ENCODE measurements at regions not wholly inside any gene's neighbourhood (a gene's known extent, or its start where the extent isn't known, plus 50 kb on each side); places are given as distances from the start of the nearest gene placed in this dataset.

DNA sequence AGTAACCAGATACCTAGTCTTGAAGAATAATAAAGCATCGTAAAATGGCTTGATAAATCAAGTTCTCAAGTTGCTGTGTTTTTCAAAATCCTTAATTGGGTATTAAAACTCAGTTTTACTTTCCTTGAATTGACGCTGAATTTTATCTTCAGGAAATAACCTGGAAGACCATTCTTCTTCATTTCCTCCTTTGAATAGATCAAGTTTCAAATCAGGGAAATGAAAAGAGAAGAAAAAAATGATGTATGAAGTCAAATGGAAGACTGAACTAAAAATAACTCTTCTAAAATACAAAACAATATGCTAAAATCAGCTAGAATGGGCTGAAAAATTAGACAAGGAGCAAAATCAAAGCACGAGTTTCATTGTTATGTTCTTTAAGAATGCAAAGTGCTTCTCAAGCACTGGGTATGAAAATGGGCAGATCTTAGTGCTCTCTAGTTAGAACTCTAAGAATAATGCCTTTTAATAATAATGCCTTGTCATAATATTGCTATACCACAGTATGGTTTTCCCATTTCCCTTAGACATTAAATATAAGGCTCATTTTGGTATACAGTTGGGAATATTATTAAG, 54.6 kb upstream of the CLEC14A start:
- H3K27ac ChIP-seq, result no peak overlapping the region
- TF ChIP-seq, protein P1, sequence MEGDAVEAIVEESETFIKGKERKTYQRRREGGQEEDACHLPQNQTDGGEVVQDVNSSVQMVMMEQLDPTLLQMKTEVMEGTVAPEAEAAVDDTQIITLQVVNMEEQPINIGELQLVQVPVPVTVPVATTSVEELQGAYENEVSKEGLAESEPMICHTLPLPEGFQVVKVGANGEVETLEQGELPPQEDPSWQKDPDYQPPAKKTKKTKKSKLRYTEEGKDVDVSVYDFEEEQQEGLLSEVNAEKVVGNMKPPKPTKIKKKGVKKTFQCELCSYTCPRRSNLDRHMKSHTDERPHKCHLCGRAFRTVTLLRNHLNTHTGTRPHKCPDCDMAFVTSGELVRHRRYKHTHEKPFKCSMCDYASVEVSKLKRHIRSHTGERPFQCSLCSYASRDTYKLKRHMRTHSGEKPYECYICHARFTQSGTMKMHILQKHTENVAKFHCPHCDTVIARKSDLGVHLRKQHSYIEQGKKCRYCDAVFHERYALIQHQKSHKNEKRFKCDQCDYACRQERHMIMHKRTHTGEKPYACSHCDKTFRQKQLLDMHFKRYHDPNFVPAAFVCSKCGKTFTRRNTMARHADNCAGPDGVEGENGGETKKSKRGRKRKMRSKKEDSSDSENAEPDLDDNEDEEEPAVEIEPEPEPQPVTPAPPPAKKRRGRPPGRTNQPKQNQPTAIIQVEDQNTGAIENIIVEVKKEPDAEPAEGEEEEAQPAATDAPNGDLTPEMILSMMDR (conservative IDR thresholded peaks at IDR 0.05; ENCODE audit: low read depth), result no peak
- no peak for DNase-seq (ENCODE audit: low spot score)
- ChIA-PET POLR2A (ENCODE audit: low non-redundant PET) (no interaction called here), CTCF (no interaction called here)

DNA sequence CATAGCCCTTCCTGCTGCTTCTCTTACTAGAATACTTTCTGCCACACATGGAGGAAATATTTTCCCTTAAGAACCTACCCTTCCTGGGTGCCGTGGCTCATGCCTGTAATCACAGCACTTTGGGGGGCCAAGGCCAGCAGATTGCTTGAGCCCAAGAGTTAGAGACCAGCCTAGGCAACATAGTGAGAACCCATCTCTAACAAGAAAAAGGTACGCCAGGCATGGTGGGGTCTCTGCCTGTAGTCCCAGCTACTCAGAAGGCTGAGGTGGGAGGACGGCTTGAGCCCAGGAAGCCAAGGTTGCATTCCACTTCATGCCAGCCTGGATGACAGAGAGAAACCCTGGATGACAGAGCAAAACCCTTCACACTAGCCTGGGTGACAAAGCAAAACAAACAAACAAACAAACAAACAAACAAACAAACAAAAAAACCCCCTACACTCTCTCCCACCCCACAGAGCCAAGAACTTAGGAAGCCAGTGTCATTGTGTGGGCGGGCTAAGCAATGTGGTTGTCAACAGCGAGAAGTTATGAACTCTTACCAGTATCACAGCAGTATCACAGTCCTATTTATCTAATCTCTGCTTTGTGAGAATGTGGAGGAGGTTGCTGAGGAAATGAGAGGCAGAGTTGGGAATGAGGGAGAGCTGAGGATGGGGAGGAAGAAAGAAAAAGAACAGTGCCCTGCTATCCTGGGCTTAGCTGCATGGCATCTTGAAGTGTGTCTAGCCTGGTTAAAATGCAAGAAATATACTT, 53.8 kb upstream of the CLEC14A start:
- TF ChIP-seq, protein P1 (conservative IDR thresholded peaks at IDR 0.05; ENCODE audit: low read depth), result no peak
- POLR2A ChIA-PET (ENCODE audit: low non-redundant PET), result no interaction called here
- CTCF ChIA-PET, result no interaction called here

More for the DNA sequence above, 53.8 kb upstream of the CLEC14A start:
- no peak for DNase-seq (ENCODE audit: low spot score)
- H3K27ac ChIP-seq, result no peak overlapping the region
